HG03457 (cell line): ENCODE measurements at regions not wholly inside any gene's neighbourhood (a gene's known extent, or its start where the extent isn't known, plus 50 kb on each side); places are given as distances from the start of the nearest gene placed in this dataset.

Source experiments
- ATAC-seq: cut with Tn5 transposase; IDR thresholded peaks from one replicate; pipeline ENCODE4 v1.9.1; 2021; ENCODE audit warnings: moderate number of reproducible peaks; ENCODE audit not compliant: unreplicated experiment

GRCh38 chr2:120496759-120497158 is 150.8 kb downstream of the INHBB start:
- no peak for ATAC-seq

- ATAC-seq: no peak
These were observed 151.5 kb downstream of the INHBB start for GRCh38 chr2:120497261-120497977.

DNA sequence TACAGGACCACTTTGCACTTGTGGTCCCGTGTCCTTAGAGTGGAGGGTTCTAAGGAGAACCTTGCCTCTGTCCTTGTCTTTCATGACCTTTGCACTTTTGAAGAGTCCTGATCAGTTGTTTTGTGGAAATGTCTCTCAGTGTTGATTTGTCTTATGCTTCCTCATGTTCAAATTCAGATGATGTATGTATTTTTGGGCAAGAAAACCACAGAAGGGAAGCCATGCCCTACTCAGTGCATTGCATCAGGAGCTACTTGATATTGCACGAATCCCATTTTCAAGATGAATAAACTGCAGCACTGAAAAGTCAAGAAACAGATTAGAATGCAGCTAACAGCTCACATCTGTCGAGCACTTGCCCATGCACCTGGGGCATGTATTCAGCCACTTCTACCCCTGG is 152.2 kb downstream of the INHBB start:
- ATAC-seq: no peak

DNA sequence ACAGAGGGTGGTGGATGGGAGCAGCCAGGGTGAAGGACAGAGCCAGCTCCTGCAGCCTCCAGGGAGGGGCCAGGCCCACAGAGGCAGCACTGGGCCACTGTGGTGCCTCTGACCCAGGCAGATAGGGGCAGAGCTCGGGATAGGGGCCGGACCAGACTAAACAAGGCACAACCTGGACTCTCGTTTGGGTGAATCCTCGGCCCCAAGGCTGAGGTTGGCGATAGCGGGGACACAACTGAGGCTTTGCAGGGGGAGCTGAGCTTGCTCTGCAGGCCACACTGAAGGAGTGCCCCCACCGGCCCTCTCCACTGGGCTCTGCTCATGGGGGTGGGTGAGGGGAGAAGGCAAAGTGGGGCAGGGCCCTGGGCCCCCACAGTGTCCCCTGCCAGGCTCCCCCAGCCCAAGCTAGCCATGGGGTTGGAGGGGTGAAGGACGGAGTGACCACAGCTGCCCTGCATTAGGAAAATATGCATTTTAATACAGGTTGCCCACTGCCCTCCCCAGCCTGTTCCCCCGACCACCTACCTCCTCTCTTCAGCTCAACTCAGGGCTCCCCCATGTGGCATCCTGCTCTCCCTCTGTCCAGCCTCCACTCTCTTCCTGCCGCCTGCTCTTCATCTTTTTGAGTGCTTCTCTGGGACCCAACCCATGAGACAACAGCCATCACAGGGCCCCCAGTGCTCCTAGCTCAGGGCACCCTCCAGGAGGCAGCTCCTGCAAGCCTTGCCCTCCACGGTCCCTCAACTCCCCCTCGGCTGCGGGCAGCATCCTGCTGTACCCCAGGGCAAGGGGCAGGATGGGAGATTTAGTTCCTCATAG is 152.8 kb downstream of the INHBB start:
- ATAC-seq: no peak

GRCh38 chr2:120499784-120500495 is 154.0 kb downstream of the INHBB start:
- no peak for ATAC-seq

- no peak for ATAC-seq
These were observed 155.7 kb downstream of the INHBB start for GRCh38 chr2:120501591-120501990.

GRCh38 chr2:120502357-120502756 is 156.4 kb downstream of the INHBB start:
- no peak for ATAC-seq

DNA sequence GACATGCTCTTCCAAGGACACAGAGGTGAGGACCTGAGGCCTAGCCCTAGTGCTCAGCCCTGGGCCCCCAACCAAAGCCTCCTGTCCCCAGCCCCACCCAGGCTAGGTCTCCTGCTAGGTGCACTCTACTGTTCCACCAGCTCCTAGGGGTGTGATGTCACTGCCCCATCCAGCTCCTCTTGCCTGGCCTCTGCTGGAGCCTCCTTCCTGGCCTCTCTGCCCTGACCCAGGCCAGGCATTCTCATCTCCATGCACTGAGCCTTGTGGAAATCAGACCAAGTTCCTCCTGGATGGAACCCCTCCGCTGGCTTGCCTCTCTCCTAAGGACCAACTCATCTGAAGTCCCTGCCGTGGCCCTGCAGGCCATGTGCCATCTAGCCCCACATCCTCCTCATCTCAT is 156.8 kb downstream of the INHBB start:
- ATAC-seq: no peak

DNA sequence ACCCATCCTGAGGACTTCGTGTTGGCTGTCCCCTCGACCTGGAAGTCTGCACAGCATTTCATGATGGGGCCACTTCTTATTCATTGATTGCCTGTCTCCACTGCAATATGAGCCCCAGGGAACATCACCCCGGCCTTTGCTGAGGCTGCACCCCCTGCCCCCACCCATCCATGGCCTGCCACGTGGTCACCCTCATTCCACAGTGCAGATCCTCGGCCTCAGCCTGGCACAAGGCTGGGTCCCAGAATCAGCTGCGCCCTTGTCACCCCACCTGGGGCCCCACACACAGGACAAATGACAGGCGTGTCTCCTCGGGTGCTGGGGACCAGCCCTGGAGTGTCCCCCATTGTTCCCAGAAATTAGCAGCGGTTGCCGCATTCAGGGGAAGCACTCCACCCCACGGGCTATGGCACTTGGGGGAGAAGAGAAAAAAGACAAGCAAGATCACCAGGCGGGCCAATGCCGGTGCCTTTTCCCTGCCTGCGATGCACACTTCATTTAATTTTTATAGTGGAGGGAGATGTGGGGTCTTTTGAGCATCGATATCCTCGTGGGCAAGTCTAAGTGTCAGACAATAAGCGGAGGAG is 157.4 kb downstream of the INHBB start:
- no peak for ATAC-seq

- no peak for ATAC-seq
These were observed 158.0 kb downstream of the INHBB start for GRCh38 chr2:120503793-120504571.

- ATAC-seq: no peak
These were observed 159.2 kb downstream of the INHBB start for GRCh38 chr2:120504936-120505705.

GRCh38 chr2:120508567-120509041 is 162.7 kb downstream of the INHBB start:
- ATAC-seq: no peak

DNA sequence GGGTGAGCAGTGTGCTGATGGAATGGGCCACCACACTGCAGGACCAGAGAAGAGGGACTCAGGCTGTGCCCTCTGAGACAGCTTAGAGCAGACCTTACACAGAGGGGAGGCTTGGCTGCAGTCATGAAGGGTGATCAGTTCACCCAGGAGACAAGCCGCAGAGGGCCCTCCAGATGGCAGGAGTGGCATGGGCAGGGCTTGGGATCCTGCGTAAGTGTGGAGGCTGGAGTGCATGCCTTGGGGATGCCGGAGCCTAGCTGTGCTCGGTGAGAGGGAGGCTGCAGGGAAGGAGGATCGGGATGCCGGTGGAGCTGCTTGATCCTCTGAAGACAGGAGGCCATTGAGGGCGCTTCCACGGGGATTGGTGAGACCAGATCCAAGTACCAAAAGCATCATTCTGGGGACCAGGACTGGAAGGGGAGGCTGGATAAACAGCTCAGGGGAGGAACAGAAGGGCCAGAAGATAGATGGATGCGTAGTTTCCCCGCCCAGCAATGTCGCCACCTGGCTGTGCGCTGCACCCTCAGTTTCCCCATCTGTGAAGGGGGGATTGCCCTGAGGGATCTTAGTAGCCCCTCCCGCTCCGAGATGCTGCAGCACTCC is 163.4 kb downstream of the INHBB start:
- ATAC-seq: no peak

- ATAC-seq: no peak
These were observed 164.2 kb downstream of the INHBB start for GRCh38 chr2:120509991-120510735.

DNA sequence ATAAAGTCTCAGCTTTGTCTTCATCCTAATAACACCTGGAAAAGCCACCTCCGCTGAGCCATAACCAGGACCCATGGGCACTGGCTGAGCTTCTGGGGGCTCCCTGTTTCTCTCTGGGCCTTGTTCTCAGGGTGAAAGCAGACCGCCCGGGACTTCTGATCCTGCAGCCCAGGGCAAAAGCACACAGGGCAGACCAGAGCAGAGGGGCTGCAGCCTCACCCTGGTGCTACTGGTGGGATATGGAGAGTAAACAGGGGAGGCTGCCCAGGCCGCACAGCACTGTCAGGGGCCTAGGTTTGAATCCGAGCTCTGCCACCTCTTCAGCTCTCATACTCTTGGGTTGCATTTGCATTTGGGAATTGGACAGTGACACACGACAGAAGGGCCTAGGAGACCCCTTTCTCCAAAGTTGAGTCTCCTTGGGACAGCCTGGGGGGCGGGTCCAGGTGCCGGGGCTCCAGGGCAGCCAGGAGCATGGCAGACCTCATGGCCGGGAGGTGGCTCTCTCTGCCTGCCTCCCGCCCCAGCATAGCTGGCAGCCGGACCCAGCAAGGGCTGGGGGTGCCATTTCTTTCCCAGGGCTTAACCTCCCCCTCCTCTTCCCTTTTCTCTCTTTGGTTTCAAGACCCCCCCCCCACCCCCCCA is 164.9 kb downstream of the INHBB start:
- ATAC-seq: no peak

GRCh38 chr2:120511536-120511935 is 165.6 kb downstream of the INHBB start:
- ATAC-seq: no peak

- no peak for ATAC-seq
These were observed 166.2 kb downstream of the INHBB start for GRCh38 chr2:120511947-120512710.
